NOMO-1 (cell line): ENCODE measurements at regions not wholly inside any gene's neighbourhood (a gene's known extent, or its start where the extent isn't known, plus 50 kb on each side); places are given as distances from the start of the nearest gene placed in this dataset.

Source experiments
- DNase-seq, 2 experiments: peaks; one replicate each; lab custom pipeline; 2025; ENCODE audit not compliant: unreplicated experiment in 2 of 2; lab: John Stamatoyannopoulos, UW

GRCh38 chr13:80563439-80563838 is 222.5 kb upstream of the SPRY2 start:
- DNase-seq: no peak

GRCh38 chr13:80562433-80563156 is 221.7 kb upstream of the SPRY2 start:
- no peak for DNase-seq

GRCh38 chr13:80560609-80561008 is 219.7 kb upstream of the SPRY2 start:
- no peak for DNase-seq

- DNase-seq: no peak
Observed at GRCh38 chr13:80559944-80560343, 219.0 kb upstream of the SPRY2 start.

- DNase-seq: no peak
Observed at GRCh38 chr13:80558074-80558473, 217.1 kb upstream of the SPRY2 start.

GRCh38 chr13:80555796-80556678 is 215.1 kb upstream of the SPRY2 start:
- no peak for DNase-seq

GRCh38 chr13:80552851-80553440 is 212.0 kb upstream of the SPRY2 start:
- DNase-seq: no peak

- peak in 1 of 2 experiments; percentile 3 for DNase-seq
Observed at GRCh38 chr13:80551650-80552497, 210.9 kb upstream of the SPRY2 start.

GRCh38 chr13:80550971-80551441 is 210.1 kb upstream of the SPRY2 start:
- DNase-seq: peak in 1 of 2 experiments; percentile 39

- DNase-seq: no peak
Observed at GRCh38 chr13:80548915-80549314, 208.0 kb upstream of the SPRY2 start.

- DNase-seq: no peak
Observed at GRCh38 chr13:80547885-80548825, 207.2 kb upstream of the SPRY2 start.

- no peak for DNase-seq
Observed at GRCh38 chr13:80547341-80547740, 206.4 kb upstream of the SPRY2 start.

GRCh38 chr13:80533175-80533574 is 192.2 kb upstream of the SPRY2 start:
- DNase-seq: no peak

GRCh38 chr13:80530902-80531301 is 190.0 kb upstream of the SPRY2 start:
- no peak for DNase-seq

GRCh38 chr13:80530191-80530590 is 189.3 kb upstream of the SPRY2 start:
- DNase-seq: no peak

- DNase-seq: no peak
Observed at GRCh38 chr13:80529734-80530133, 188.8 kb upstream of the SPRY2 start.

- no peak for DNase-seq
Observed at GRCh38 chr13:80528733-80529132, 187.8 kb upstream of the SPRY2 start.

GRCh38 chr13:80527400-80527799 is 186.5 kb upstream of the SPRY2 start:
- DNase-seq: no peak

- DNase-seq: no peak
Observed at GRCh38 chr13:80524447-80525215, 183.7 kb upstream of the SPRY2 start.
